GM19452 (cell line): ENCODE measurements at regions not wholly inside any gene's neighbourhood (a gene's known extent, or its start where the extent isn't known, plus 50 kb on each side); places are given as distances from the start of the nearest gene placed in this dataset.
"Not testable (repeated sequence)": the region's sequence is repeated elsewhere in the genome, so short reads cannot be mapped to it uniquely, and the experiment has no call there.

Experiments used
- ATAC-seq: cut with Tn5 transposase; IDR thresholded peaks from one replicate; pipeline ENCODE4 v1.9.1; 2021; ENCODE audit not compliant: unreplicated experiment

DNA sequence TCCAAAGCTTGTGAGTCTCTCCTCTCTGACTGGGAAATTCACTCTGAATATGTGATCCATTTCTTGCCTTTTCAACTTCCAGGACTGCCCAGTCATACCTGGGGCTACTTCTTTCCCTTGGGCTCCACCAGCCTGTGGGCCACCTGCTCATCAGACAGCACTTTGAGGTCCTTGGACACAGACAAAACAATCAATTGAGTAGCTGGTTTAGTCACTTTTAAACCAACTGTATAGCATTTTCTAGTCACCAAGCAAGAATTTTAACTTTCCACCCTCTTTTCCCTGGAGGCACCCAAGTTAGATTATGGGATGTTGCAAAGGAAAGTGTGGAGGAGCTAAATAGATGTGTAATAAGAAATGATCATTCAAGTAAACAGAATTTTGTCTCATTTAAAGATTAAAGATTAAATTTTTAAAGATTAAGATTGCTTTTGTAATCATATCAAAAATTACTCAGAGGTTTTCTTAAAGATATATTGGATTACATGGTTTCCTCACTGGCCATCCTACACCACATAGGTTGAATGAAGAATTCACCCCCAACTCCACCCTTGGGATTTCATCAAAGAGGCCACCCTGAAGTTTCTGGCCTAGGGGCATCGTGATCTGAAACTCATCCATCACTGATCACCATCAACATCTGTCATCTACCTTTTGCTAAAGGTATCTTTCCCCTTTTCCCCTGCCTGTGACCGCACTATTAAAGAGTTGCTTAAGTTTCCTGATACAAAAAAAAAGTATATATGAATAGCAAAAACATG, 219.2 kb upstream of the NR5A2 start:
- no peak for ATAC-seq

DNA sequence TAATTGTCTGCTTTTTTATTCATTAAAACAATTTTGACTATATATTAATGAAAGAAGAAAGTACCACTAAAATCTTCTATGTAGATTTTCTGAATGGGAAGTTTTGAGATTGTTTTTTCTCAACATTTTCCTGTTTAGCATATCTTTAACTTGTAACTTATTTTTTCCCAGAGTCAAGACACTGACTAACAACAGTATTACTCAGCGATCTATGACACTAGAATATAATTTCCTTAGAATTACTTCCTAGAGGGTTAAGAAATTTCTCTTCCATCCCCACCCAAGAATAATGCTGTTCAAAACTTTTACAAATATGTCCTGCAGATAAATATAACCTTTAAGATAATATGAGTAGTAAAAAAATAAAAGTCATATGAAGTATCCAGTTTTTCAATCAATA, 218.2 kb upstream of the NR5A2 start:
- ATAC-seq, result no peak

DNA sequence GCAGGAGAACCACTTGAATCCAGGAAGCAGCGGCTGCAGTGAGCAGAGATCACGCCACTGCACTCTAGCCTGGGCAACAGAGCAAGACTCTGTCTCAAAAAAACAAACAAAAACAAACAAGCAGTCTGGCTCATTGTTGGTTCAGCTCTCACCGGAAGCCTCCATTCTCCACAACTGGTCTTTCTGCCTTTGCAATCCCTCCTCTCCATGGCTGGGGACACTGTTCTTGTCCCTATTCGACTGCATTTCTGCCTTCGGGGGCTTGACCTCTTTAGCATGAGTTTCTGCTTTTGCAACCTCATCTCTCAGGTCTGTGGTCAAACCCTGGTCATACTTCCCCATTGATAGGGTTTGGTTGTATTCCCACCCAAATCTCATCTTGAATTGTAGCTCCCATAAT, 216.3 kb upstream of the NR5A2 start:
- ATAC-seq, result no peak

DNA sequence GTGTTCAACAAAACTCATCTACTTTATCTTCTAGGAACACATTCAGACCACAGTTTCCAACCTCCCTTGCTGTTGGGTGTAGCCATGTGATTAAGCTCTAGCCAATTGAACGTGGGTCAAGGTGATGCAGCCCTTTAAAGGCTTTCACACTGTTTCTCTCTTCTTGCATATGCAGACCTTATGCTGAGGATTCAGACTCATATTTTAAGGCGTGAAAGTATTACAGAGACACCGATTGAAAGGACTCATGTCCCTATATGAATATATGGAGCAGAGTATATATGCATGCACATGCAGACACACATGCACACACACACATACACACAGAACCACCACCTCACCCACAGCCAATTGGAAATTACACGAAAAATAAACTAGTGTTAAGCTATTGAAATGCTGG, 214.3 kb upstream of the NR5A2 start:
- no peak for ATAC-seq

DNA sequence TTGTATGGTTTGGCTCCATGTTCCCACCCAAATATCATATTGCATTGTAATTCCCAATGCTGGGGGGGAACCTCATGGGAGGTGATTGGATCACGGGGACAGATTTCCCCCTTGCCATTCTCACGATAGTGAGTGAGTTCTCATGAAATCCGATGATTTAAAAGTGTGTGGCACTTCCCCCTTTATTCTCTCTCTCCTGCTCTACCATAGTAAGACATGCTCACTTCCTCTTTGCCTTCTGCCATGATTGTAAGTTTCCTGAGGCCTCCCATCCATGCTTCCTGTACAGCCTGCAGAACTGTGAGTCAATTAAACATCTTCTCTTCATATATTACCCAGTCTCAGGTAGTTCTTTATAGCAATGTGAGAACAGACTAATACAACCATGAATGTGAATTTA, 211.6 kb upstream of the NR5A2 start:
- no peak for ATAC-seq

DNA sequence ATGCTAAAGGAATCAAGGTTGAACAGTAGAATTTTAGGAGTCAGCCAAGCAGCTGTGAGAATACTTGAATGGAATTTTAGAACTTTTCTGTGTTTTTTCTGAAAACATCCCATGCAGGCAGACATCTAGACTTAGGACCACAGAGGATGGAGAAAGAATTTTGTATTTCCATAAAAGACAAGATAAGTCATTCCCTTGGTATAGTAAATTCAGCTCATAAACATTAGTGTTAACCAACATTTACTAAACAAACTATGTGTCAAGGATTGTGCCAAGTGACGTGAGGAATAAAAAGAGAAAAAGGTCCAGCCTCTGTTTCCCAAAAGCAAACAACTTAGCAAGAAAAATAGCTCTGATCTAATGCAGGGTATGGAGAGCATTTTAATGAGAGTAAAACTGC, 210.2 kb upstream of the NR5A2 start:
- no peak for ATAC-seq

DNA sequence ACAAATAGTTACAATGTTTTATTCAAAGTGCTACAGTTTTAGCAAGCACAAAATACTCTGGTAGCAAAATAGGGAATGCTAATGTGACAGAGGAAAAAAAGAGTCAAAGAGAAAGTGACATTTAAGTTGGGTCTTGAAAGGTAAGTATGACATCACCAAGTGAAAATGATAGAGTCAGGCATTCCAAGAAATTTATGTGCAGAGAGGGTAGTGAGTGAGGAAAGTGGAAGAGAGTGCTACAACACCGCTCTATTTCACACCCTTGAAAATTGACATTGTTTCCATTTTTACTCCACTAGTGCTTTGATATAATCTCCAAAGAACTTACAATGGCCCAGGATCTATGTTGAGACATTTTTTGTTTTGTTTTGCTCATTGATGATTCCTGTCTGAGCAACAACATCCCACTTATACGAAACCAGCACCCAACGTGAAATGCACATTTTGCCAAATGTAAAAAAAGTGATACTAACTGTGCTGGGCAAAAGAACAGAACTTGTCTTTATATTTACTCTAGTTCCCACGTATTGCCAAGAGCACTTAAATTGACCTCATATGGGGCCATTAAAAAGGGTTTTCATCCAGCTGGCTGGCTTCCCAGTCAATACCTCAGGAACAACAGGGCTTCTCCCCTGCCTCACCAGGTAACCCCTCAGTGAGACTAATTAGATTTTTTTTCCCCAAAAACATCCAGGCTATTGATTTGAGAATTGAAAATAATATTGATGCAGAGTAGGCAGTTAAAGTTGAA, 206.3 kb upstream of the NR5A2 start:
- no peak for ATAC-seq

DNA sequence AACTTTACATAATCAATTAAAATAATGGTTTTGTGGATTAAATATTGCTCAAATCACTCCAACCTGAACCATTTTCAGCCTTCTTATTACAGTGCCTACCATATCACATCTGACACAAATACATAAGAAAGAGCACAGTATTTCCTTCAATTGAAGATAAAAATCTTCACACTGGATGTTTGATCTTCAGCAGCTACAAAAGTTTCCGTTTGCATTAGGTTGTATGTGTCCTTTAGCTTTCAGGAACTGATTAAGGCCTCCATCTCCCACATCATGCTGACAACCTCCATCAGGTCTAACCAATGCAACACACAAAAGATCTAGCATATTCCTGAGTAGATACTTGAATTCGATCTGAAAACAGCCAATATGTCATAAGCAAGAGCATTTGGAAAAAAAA, 195.1 kb upstream of the NR5A2 start:
- ATAC-seq, result no peak

DNA sequence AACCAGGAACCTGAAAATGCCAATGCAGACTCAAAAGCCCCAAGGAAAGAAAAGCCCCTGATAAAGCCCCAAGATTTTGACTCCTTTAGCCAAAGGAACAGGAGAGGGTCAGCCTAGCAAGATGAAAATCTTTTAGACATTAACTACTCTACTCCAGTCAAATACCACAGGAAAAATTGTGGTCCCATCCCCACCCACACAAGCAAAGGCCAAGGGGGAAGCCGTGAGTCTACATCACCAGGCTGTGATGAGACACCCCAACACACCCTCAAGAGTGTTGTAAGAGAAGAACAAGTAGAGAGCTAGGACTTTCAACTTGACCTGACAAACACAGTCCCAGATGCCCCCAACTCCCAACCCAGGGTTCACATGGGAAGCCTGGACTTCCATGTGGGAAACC, 192.8 kb upstream of the NR5A2 start:
- no peak for ATAC-seq

DNA sequence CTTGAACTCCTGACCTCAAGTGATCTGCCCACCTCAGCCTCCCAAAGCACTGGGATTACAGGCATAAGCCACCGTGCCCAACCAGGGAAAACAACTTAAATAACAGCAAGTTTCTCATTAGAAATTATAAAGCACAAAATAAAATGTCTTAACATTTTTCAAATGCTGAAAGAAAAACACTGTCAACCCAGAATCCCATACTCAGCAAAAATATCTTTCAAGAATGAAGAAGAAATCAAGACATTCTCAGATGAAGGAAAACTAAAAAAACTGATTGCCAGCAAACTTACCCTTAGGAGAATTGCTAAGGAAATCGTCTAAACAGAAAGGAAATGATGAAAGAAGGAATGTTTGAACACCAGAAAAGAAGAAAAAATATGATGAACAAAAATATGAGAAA, 191.1 kb upstream of the NR5A2 start:
- no peak for ATAC-seq

DNA sequence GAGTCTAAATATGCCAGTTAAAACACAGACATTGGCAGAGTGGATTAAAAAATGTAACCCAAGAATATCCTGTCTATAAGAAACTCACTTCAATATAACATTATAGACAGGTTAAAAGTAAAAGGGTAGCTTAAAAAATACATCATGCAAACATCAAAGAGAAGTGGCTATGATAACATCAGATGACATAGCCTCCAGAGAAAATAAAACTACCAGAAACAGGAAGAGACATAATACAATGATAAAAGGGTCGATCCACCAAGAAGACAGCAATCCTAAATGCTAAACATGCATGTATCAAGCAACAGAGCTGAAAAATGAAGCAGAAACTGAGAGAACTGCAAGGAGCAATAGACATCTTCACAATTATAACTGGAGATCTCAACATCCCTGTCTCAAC, 190.2 kb upstream of the NR5A2 start:
- ATAC-seq, result no peak

DNA sequence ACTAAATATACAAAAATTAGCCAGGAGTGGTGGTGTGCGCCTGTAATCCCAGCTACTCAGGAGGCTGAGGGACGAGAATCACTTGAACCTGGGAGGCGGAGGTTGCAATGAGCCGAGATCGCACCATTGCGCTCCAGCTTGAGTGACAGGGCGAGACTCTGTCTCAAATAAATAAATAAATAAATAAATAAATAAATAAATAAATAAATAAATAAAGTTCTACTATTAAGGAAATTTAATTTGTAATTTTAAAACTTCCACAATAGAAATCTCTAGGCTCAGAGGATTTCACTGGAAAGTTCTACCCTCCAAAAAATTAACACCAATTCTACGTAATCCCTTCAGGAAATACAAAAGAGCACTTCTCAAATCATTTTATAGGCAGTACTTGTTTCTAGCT, 187.9 kb upstream of the NR5A2 start:
- not testable (repeated sequence) for ATAC-seq

DNA sequence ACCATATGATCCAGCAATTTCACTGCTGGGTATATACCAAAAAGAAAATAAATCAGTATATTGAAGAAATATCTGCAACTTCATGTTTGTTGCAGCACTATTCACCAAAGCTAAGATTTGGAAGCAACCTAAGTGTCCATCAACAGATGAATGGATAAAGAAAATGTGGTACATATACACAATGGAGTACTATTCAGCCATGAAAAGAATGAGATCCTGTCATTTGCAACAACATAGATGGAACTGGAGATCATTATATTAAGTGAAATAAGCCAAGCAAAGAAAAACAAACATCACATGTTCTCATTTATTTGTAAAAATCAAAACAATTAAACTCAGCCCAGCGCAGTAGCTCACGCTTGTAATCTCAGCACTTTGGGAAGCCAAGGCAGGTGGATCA, 184.4 kb upstream of the NR5A2 start:
- not testable (repeated sequence) for ATAC-seq

DNA sequence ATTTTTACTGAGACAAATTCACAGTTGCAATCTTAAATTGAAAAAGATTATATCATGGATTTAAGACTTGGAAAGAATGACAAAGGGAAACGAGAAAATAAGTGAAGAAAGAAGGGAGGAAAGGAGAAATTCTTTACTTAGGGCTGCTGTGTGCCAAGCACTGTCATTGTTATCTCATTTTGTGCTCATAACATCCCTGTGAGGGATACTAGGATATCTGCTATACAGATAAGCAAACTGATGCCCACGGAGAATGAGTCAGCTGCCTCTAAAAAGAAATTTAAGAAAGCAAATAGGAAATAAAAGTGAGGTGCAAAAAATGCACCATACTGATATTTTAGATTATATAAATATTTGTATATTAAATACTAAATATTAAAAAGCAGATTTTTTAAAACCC, 183.6 kb upstream of the NR5A2 start:
- ATAC-seq, result no peak

DNA sequence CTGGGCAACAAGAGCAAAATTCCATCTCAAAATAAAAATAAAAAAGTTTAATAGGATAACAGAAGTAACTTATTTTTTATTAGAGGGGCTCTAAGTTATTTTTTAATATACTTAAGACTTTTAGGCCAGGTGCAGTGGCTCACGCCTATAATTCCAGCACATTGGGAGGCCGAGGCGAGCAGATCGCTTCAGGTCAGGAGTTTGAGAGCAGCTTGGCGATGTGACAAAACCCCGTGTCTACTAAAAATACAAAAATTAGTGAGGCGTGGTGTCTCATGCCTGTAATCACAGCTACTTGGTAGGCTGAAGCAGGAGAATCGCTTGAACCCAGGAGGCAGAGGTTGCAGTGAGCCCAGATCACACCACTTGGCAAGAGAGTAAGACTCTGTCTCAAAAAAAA, 180.5 kb upstream of the NR5A2 start:
- ATAC-seq, result no peak

DNA sequence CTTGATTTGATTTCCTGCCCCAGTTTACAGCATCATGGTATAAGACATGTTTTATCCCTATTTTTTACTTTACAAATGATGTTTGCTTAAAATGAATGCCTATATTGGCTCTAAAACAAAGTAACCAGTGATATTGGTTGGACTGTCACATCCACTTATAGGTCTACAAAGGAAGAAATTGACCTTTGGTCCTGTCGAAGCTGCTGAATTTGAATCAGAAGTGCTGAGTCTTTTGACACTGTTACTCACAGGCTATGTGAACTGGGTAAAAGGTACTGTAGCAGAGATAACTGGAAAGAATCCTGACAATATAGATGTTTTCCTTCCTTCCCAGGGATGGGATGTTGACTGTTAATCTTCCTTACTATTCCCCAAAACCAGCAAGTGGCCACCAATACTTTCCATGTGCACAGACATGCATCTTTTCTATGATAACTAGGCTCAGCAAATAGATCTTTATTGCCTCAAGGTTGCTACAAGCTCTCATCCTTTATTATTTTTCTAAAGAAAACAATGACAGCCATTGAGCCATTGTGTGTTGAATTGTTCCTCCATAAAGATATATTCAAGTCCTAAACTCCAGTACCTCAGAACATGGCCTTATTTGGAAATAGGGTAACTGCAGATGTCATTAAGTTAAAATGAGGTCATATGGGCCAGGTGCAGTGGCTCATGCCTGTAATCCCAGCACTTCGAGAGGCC, 175.9 kb upstream of the NR5A2 start:
- ATAC-seq, result no peak

DNA sequence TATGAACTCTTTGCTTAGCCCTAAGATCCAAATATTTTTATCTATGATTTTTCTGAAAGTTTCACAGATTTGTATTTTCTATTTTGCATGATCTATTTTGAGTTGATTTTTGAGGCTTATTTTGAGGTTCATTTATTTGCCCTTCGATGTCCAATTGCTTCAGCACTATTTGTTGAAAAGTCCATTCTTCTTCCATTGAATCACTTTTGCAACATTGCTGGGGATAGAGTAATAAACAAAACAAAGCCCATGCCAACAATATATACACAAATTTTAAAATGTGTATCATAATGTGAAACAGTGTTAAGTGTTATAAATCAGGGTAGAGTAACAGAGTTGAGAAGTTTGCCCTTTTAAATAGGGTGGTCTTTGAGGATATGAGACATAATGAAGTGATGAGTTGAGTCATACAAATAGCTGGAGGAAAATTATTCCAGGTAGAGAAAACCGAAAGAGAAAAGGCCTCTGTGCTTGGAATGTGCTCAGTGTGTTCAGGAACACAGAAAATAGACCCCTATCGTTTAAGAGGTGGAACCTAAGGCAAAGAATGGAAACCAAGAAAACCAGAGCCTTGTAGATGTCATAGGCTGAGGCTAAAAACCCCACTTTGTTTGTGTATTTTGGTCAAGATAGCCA, 172.7 kb upstream of the NR5A2 start:
- ATAC-seq, result no peak

DNA sequence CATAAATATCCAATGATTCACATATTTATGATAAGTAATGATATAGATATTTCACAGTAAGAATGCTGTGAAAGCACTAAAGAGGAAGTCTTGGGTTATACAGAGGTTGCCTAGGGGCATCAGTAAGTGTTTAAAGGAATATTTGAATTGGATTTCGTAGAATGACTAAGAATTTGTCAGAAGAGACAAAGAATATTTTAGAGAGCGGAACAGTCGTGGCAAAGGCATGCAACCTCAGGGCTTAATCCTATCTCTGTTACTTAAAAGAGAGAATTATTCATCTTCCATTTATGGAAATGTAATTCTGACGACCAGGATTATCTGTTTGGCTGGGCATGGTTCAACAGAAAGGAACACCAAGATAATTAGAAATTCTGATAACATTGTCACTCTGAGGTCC, 171.9 kb upstream of the NR5A2 start:
- ATAC-seq, result no peak

DNA sequence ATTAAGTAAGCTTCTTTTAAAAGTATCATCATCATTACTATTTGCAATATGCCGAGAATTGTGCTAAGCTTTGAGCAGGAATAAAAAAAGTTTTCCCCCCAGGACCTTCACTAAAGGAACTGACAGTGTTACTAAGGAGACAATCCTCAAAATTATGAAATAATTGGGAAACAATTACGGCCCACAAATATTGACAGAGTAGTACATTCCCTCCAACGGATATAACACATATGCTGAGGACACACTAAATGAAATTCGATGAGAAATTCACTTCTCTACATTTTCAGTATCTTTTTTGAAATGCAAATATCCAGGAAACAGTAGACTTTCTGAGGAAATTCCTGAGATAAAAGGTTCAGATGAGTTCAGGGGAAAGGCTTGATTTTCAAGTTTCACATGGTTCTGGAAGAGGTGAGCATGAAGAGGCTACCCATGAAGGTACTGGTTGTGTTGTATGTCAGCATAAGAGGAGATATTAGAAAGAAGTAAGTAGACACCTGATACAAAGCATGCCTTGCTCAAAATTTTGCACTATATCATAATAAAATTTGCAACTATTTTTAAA, 171.2 kb upstream of the NR5A2 start:
- ATAC-seq, result no peak

DNA sequence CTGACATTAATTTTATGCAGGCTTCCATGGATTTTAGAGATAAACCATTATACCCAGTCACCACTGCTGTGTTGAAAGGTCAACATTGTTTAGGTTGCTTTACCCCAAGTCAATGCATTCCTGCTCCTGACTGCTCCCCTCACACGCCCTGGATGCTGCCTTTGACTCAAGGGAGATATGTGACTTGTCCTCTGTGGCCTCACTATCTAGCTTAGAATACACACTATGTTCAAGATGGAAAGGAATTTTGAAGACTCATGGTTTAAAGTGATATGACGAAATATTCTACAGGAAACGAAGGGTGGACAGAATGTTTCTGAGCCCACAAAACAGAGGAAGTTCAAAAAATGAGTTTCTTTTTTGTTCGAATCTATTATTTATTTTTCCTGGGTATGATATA, 170.4 kb upstream of the NR5A2 start:
- ATAC-seq, result no peak

DNA sequence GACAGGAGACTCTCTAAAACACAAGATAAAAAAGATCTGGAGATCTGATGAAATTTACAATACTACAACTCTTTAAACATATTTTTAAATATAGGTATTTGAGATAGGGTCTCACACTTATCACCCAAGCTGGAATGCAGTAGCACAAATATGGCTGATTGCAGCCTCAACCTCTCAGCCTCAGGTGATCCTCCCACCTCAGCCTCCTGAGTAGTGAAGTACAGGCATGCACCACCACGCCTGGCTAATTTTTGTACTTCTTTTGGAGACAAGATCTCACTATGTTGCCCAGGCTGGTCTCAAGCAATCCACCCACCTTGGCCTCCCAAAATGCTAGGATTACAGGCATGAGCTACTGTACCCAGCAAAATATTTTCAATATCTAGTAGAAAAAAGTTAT, 170.0 kb upstream of the NR5A2 start:
- no peak for ATAC-seq
